ENCODE measurements at regions not wholly inside any gene's neighbourhood (a gene's known extent, or its start where the extent isn't known, plus 50 kb on each side); places are given as distances from the start of the nearest gene placed in this dataset.

DNA sequence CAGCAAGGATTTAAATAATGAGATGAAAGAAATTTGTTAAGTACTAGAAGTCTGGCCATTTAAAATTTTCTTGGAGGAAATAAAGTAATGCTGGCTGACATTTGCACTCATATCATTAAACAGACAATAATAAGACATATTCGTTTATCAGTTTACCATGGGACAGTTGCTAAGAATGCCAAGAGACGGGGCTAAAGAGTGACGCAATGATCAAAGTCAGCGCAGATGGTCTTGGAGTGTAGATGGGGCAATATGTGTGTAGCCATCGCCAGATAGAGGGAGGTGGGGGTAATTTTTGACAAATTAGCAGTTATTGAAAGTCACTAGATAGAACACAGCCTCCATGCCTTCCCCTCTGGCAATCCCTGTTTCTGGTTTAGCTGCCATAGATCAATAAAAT lies 413.2 kb upstream of the JAG1 start:
- H3K4me1 ChIP-seq (ENCODE audit: low read depth, poor library complexity, severe bottlenecking): no peaks in the 10 kb centered on the region
- H4K20me1 ChIP-seq (ENCODE audit: insufficient read depth): no peaks in the 10 kb centered on the region
- H3K4me3 ChIP-seq (IDR thresholded peaks at IDR 0.05; ENCODE audit: insufficient read depth, low read depth, low read length): no peak overlapping the region
- no peaks in the 10 kb centered on the region for H3K36me3 ChIP-seq (ENCODE audit: insufficient read depth)
- no peak overlapping the region for H3K9ac ChIP-seq
- no peaks in the 10 kb centered on the region for H3K79me2 ChIP-seq (ENCODE audit: insufficient read depth, low read depth)
- H3K27ac ChIP-seq: no peak overlapping the region
- TF ChIP-seq, protein P1, sequence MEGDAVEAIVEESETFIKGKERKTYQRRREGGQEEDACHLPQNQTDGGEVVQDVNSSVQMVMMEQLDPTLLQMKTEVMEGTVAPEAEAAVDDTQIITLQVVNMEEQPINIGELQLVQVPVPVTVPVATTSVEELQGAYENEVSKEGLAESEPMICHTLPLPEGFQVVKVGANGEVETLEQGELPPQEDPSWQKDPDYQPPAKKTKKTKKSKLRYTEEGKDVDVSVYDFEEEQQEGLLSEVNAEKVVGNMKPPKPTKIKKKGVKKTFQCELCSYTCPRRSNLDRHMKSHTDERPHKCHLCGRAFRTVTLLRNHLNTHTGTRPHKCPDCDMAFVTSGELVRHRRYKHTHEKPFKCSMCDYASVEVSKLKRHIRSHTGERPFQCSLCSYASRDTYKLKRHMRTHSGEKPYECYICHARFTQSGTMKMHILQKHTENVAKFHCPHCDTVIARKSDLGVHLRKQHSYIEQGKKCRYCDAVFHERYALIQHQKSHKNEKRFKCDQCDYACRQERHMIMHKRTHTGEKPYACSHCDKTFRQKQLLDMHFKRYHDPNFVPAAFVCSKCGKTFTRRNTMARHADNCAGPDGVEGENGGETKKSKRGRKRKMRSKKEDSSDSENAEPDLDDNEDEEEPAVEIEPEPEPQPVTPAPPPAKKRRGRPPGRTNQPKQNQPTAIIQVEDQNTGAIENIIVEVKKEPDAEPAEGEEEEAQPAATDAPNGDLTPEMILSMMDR (conservative IDR thresholded peaks at IDR 0.05; ENCODE audit: low read depth, low read length): no peak
- H3K4me2 ChIP-seq: no peak overlapping the region
- no peaks in the 10 kb centered on the region for H3K27me3 ChIP-seq (ENCODE audit: insufficient read depth, low read depth)
- no peak overlapping the region for H2AFZ ChIP-seq (ENCODE audit: low read depth)

GRCh38 chr20:11090751-11091150 lies 417.0 kb upstream of the JAG1 start:
- Histone ChIP-seq H3K4me3 (IDR thresholded peaks at IDR 0.05; ENCODE audit: insufficient read depth, low read depth, low read length) (no peak overlapping the region), H3K27ac (no peak overlapping the region), H3K79me2 (ENCODE audit: insufficient read depth, low read depth) (no peaks in the 10 kb centered on the region), H3K9ac (no peak overlapping the region), H3K27me3 (ENCODE audit: insufficient read depth, low read depth) (no peaks in the 10 kb centered on the region), H4K20me1 (ENCODE audit: insufficient read depth) (no peaks in the 10 kb centered on the region), H2AFZ (ENCODE audit: low read depth) (no peak overlapping the region), H3K4me2 (no peak overlapping the region), H3K4me1 (ENCODE audit: low read depth, poor library complexity, severe bottlenecking) (no peaks in the 10 kb centered on the region), H3K36me3 (ENCODE audit: insufficient read depth) (no peaks in the 10 kb centered on the region)
- TF ChIP-seq, protein P1 (conservative IDR thresholded peaks at IDR 0.05; ENCODE audit: low read depth, low read length): no peak

DNA sequence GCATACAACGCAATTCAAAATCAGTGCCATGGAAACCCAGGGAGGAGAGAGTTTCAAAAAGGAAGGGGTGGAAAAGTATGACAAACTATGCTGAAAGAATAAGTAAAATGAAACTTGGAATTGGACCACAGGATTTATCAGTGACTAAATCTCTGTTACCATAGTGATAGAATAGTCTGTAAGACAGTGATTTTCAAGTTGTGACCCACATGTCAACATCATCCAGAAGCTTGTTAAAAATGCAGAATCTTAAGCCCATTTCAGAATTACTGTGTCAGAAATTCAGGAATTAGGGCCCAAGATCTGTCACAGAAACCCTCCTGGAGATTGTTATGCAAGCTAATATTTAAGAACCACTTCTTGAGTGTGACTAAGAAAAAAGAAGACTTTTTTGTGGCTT lies 417.7 kb upstream of the JAG1 start:
- Histone ChIP-seq H3K27me3 (ENCODE audit: insufficient read depth, low read depth) (no peaks in the 10 kb centered on the region), H3K4me1 (ENCODE audit: low read depth, poor library complexity, severe bottlenecking) (no peaks in the 10 kb centered on the region), H2AFZ (ENCODE audit: low read depth) (no peak overlapping the region), H3K79me2 (ENCODE audit: insufficient read depth, low read depth) (no peaks in the 10 kb centered on the region), H3K4me3 (IDR thresholded peaks at IDR 0.05; ENCODE audit: insufficient read depth, low read depth, low read length) (no peak overlapping the region), H3K27ac (no peak overlapping the region), H4K20me1 (ENCODE audit: insufficient read depth) (no peaks in the 10 kb centered on the region), H3K9ac (no peak overlapping the region), H3K36me3 (ENCODE audit: insufficient read depth) (no peaks in the 10 kb centered on the region), H3K4me2 (no peak overlapping the region)
- TF ChIP-seq, protein P1 (conservative IDR thresholded peaks at IDR 0.05; ENCODE audit: low read depth, low read length): no peak

- TF ChIP-seq, protein P1 (conservative IDR thresholded peaks at IDR 0.05; ENCODE audit: low read depth, low read length): no peak
- Histone ChIP-seq H3K9ac (no peak overlapping the region), H2AFZ (ENCODE audit: low read depth) (no peak overlapping the region), H3K36me3 (ENCODE audit: insufficient read depth) (no peaks in the 10 kb centered on the region), H3K4me1 (ENCODE audit: low read depth, poor library complexity, severe bottlenecking) (no peaks in the 10 kb centered on the region), H3K4me3 (IDR thresholded peaks at IDR 0.05; ENCODE audit: insufficient read depth, low read depth, low read length) (no peak overlapping the region), H3K4me2 (no peak overlapping the region), H3K27me3 (ENCODE audit: insufficient read depth, low read depth) (no peaks in the 10 kb centered on the region), H3K27ac (no peak overlapping the region), H4K20me1 (ENCODE audit: insufficient read depth) (no peaks in the 10 kb centered on the region), H3K79me2 (ENCODE audit: insufficient read depth, low read depth) (no peaks in the 10 kb centered on the region)
Observed at GRCh38 chr20:11092151-11092550, 418.4 kb upstream of the JAG1 start.

All from KMS-11 (cell line).